RWPE1 (cell line): ENCODE measurements at regions not wholly inside any gene's neighbourhood (a gene's known extent, or its start where the extent isn't known, plus 50 kb on each side); places are given as distances from the start of the nearest gene placed in this dataset.
A peak's percentile ranks its signal among the peaks of the same experiment; 100 is the strongest.

Source experiments
- CTCF ChIA-PET: fragments of 350-600 bp; sonication (Branson Sonifier 250); formaldehyde crosslinking; extraction: SDS; loops from one replicate; lab custom pipeline; 2021; lab: Yijun Ruan, JAX
- POLR2A ChIA-PET: fragments of 400-600 bp; formaldehyde crosslinking; extraction: SDS; loops from one replicate; lab custom pipeline; 2020; ENCODE audit warnings: antibody characterized with exemption; ENCODE audit not compliant: low non-redundant PET; lab: Yijun Ruan, JAX
- DNase-seq: peaks from one replicate; pipeline ENCODE4 v3.0.0; 2012; ENCODE audit warnings: low spot score
- H3K27ac ChIP-seq: fragments of 450-650 bp; 2 replicates; pipeline ENCODE4 v1.5.1; 2017
- TF ChIP-seq, protein P1 (sequence below): fragments of 450-650 bp; conservative IDR thresholded peaks from 2 replicates; pipeline ENCODE4 v1.5.1; 2017; ENCODE audit warnings: low read depth, mild to moderate bottlenecking

DNA sequence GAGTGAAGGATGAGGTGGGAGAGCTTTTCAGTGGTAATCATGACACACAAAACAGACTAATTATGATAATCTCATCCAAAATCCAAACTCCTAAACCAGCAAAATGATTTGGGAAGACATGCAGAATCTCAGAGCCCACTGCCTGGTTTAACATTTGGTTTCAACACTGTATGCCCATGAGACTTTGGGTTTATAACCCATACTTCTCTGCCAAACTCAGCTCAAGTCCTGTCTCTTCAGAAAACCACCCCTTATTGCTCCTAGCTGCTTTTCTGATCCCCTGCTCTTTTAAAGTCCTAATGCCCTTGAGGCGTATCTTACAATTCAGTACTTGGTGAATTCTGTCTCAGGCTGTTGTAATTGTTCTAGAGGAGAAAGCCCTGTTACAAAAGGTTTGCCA lies 593.0 kb upstream of the ID2 start:
- ChIA-PET CTCF (no interaction called here), POLR2A (no interaction called here)
- no peak overlapping the region for H3K27ac ChIP-seq
- no peak for DNase-seq
- TF ChIP-seq, protein P1, sequence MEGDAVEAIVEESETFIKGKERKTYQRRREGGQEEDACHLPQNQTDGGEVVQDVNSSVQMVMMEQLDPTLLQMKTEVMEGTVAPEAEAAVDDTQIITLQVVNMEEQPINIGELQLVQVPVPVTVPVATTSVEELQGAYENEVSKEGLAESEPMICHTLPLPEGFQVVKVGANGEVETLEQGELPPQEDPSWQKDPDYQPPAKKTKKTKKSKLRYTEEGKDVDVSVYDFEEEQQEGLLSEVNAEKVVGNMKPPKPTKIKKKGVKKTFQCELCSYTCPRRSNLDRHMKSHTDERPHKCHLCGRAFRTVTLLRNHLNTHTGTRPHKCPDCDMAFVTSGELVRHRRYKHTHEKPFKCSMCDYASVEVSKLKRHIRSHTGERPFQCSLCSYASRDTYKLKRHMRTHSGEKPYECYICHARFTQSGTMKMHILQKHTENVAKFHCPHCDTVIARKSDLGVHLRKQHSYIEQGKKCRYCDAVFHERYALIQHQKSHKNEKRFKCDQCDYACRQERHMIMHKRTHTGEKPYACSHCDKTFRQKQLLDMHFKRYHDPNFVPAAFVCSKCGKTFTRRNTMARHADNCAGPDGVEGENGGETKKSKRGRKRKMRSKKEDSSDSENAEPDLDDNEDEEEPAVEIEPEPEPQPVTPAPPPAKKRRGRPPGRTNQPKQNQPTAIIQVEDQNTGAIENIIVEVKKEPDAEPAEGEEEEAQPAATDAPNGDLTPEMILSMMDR, result no peak

DNA sequence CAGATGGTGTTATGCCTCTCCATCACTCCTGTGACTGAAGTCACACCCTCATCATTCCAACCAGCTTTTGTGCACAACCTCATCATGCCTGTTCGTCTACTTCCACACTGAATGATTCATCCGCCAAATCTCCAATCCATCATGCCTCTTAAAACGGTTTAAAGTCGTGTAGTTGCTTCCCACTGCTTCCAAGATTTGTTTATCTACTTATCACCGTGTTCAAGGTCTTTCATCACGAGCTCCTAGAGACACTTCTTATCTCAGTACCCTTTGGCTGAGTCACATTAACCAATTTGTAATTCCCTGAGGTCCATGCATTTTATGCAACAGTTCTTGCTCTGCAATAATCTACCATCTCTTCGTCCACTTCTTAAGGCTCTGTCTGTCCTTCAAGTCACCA lies 592.3 kb upstream of the ID2 start:
- H3K27ac ChIP-seq, result no peak overlapping the region
- DNase-seq, result no peak
- TF ChIP-seq, protein P1, result no peak
- ChIA-PET POLR2A (no interaction called here), CTCF (interaction anchor here (0.6 kb wide), 1 partner anchor 22 kb away, joined by 4 read pairs; no protein-coding TSS in a partner anchor)

DNA sequence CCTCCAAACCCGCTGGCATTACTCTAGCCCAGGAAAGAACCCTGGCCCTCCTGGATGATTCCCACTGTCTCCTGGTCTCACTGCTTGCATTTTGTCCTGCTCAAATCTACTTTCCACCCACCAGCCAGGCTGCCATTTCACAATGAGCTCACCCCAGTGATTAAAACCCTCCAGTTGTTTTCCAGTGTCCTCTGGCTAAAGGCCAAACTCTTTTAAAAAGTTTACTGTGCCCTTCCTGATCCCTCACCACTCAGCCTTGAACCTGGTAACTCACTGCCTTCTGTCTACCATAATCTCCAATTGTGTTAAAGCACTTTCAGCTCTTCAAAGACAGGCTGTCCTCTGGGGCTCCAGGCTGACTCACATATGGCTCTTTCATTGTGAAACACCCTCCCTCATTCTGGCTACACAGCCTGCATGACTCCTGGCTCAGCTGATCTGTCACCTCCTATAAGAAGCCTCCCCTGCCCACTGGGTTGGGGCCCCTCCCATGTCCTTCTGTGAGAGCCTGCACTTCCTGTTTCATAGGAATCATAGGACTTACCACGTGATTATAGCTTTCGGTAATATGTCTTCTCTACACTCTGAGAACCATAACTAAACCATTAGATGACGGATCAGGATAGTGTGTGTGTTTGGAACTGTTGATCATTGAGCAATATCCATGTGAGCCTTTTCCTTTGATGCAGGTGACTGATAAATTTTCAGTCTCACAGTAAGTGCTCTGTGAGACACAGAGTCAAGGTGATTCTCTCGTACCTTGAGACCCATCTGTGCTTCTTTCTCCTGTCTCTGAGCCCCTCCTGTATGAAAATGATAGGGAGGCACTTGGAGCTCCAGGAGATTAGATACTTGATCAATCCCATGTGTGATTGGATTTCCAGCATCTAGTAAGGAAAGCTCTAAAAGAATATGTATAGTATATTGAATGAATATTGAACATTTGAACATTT lies 590.8 kb upstream of the ID2 start:
- ChIA-PET CTCF (no interaction called here), POLR2A (no interaction called here)
- DNase-seq, result peak; percentile 21
- no peak overlapping the region for H3K27ac ChIP-seq
- TF ChIP-seq, protein P1, result no peak

DNA sequence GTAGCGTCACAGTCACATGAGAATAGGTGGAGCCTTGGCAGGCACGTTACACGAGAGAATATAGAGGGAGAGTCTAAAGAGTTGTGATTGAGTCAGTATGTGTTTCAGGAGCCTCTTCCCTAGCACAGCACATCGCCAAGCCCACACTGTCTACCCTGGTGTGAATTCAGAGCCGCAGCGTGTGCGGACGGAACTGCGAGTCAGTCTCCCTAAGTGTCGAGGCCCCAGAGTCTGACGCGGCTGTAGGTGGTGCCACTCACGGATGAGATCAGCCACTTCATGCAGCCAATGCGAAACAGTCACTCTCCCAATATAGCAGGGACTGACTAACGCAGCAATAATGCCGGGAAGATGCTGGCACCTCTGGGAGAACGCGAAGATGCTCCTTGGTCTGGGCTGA lies 587.3 kb upstream of the ID2 start:
- CTCF ChIA-PET, result interaction anchor here (0.6 kb wide), 1 partner anchor 1198 kb away, joined by 3 read pairs; no protein-coding TSS in a partner anchor
- no peak for DNase-seq
- POLR2A ChIA-PET, result no interaction called here
- no peak overlapping the region for H3K27ac ChIP-seq
- TF ChIP-seq, protein P1, result no peak

DNA sequence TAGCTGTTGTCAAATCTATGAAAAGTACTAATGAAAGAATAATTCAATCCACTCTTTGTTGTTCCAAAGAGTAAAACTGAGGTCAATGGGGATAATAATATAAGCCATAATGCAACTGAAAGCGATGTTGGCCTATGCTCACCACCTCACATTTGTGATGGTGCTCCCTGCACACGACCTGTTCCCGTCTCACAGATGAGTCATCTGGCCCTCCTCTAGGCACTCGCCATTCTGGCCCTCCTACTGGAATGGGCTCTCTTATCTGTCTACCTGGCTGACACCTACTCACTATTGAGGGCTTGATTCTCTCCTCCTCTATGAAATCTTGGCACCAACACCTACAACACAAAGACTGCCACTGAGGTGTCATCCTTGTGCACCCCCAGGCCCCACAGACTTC lies 585.9 kb upstream of the ID2 start:
- H3K27ac ChIP-seq, result no peak overlapping the region
- TF ChIP-seq, protein P1, result no peak
- no peak for DNase-seq
- CTCF ChIA-PET, result no interaction called here
- POLR2A ChIA-PET, result no interaction called here

DNA sequence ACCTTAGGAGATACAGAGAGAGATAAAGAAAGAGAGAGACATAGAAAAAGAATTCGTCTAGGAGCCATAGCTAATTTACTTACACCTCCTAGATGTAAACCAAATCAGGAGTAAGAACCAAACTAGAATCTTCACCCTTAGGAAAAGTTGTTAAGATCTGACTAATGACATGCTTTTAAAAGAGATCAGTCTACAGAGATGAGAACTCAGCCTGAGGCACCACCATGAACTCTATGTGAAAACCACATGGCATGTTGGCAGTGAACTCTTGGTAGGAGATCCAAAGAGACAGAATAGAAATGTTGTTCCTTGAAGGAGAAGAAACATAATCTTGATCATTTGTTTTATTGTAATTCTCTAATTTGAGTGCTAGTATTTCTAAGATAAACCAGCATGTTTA lies 585.4 kb upstream of the ID2 start:
- ChIA-PET CTCF (no interaction called here), POLR2A (no interaction called here)
- TF ChIP-seq, protein P1, result no peak
- no peak for DNase-seq
- no peak overlapping the region for H3K27ac ChIP-seq
